ELR (cell line): ENCODE measurements at regions not wholly inside any gene's neighbourhood (a gene's known extent, or its start where the extent isn't known, plus 50 kb on each side); places are given as distances from the start of the nearest gene placed in this dataset.

Experiments used
- DNase-seq: peaks from one replicate; pipeline ENCODE4 v3.0.0-alpha.2; 2015; ENCODE audit warnings: low read depth

- DNase-seq: no peak
Observed at GRCh38 chr2:116645155-116645554, 1169.3 kb upstream of the DDX18 start.

GRCh38 chr2:116668691-116669090, 1145.8 kb upstream of the DDX18 start:
- no peak for DNase-seq

DNA sequence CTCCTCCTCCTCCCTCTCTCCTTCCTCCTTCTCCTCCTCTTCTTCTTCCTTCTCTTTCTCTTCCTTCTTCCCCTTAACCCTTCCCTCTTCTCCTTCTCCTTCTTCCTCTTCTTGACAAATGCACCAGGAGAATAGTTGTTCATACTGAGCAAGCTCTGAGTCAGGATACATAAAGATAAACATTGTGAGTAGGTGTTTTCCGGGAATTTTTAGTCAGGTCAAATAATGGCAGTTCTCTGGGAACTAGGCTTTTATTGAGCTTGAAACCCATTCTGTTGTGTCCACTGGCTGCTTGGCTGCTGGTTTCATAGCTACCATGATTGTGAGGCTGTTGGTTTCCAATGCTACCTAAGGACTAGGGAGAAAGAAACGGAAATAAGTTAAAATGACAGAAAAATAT, 1144.7 kb upstream of the DDX18 start:
- DNase-seq: no peak

- no peak for DNase-seq
Observed at GRCh38 chr2:116674188-116674587, 1140.3 kb upstream of the DDX18 start.

DNA sequence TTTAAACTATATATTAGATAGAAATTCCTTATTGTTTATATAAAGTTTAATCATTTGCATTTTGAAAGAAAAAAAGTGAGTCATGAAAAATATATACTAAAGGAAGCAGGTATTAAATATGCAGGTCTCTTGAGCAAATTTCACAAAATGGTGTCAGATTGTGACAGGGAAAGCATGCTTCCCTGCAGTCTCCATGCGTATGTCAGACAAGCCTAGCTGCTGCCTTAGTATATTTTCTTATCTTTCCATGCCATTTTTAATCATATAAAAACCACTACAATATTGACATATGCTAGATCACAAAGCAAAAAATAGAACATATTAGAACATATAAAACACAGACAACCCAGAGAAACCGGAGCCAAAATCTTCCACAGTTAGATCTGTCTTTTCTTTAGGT, 1137.7 kb upstream of the DDX18 start:
- no peak for DNase-seq

DNA sequence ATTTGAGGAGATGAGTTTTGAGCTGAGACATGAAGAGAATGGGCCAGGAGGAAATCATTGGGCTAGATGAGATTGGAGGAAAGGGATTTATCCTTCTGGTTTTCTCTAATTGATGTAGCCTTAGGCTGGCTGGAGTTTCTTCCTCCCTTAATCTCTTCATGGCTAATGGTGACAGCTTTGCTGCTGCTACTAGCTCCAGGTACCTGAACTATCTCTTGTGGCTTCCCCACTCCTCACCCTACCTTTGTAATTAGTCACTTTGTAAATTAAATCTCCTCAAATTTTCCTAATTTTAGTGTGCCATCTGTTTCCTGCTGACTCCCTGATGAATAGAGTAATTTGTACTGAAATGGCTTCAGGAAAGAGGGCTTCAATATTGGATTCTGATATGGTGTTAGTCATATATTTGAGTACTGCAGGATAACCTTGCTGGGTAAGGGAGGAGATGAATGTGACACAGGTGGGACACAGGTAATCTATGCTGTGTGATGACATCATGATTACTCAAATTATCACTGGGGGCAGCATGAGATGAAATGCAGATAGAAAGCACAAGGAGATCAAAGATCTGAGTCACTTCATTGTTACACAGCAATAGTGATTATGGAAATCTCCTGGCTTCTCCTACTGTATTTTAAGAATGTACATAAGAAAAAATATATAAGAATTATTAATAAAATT, 1134.1 kb upstream of the DDX18 start:
- no peak for DNase-seq

DNA sequence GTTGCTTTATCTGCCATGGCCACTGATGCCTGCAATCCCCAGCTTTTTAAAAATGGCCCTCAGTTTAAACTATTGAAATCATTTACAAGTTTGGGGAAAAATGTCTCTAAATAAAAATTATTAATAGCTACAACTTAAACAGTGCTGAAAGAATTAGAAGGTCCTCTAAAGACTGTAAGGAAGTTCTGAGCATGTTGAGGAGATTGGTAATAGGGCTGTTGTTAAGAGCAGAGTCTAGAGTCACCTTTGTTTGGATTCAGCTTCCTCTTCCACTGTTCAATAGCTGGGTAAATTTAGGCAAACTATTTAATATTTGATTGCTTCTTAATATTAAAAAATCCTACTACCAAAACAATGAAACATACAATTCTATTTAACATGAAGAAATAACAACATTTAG, 1127.1 kb upstream of the DDX18 start:
- no peak for DNase-seq

GRCh38 chr2:116692988-116693387, 1121.5 kb upstream of the DDX18 start:
- DNase-seq: no peak

DNA sequence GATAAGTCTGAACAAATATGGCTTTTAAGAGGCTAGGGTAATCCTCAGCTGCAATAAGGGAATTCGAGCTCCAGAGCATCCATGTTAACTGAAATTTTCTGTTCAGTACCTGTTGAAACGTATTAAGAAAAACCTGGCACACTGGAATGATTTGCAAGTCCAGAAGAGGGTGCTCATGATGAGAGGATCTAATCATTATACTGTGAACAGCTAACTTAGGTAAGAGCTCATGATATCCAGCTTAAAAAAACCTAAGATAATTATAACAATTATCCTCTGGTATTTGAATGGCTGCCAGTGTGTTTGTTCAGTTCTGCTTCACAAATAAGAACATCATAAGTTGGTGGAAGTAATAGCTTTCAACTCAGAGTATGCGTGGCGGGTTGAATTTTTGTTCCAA, 1118.3 kb upstream of the DDX18 start:
- peak; percentile 0 for DNase-seq

GRCh38 chr2:116696903-116697302, 1117.6 kb upstream of the DDX18 start:
- no peak for DNase-seq

GRCh38 chr2:116706396-116706795, 1108.1 kb upstream of the DDX18 start:
- DNase-seq: no peak

GRCh38 chr2:116716038-116716437, 1098.5 kb upstream of the DDX18 start:
- no peak for DNase-seq

GRCh38 chr2:116716444-116716843, 1098.0 kb upstream of the DDX18 start:
- no peak for DNase-seq

DNA sequence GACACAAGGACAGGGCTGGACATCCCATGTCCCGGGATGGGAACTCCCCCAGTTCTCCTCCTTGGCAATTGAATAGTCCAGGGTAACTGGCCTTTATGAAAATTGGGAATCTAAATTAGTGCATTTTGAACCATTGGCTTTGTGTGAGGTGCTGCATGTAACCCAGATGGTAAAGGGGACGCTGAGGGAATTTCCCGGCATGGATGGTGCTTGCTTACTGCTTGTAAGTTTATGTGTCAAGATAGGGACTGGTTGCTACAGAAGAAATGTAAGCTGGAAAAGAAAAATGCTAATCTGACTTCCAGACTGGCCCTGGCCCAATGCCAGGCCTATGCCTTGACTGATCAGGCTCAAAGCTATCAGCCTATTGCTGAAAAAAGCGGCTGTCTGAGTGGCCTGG, 1096.7 kb upstream of the DDX18 start:
- DNase-seq: no peak

GRCh38 chr2:116718451-116718850, 1096.0 kb upstream of the DDX18 start:
- no peak for DNase-seq

DNA sequence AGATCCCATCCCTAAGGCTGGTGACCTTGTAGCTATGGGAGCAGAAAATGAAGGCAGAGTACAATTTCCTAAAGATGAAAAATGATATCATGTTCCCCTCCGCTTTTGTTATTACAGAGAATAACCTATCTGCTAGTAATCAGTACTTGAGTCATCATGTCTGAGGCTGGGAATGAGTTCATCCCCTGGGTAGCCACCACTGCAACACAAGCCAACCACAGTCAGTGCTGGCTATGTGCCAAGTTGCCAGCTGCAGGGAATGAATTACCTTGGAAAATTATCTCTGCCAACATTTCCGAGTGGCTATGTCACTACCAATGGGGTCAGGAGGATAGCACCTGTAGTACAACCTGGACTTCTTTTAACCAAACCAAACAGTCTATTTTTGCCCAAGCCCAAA, 1094.7 kb upstream of the DDX18 start:
- peak; percentile 0 for DNase-seq

DNA sequence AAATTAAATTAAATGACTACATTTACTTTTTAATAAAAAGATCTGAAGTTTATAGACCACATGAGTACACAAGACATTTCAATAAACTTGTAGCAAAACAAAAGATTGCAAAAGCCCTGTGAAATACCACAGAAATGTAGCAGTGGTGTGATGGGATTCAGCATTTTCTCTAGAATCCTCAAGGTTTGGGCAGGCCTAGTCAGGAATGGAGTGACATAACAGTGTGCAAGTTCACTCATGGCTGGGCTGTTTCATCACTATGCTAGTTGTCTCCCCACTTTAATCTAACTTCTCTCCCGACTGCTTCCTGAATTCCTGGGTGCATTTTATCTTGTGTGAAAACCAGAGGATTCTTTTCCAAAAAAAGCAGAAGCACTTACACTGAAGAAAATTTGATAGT, 1089.9 kb upstream of the DDX18 start:
- DNase-seq: no peak

DNA sequence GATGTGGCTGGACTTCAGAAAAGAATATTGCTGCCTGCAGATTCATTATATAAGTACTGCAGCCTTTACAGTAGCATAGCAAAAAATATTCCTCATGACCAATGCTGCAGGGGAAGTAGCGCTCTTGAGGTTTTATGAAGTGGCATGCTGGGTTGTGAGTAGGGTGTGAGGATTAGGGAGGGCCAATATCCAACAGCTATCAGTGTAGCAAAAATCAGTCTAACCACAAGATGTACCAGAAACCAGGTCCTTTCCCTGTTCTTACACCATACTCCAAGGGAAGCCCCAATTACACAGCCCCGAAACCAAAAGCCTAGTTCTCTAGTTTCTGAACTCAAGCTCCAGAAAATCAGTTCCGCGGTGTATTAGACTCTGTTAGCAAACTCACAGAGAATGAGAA, 1082.2 kb upstream of the DDX18 start:
- no peak for DNase-seq

- no peak for DNase-seq
Observed at GRCh38 chr2:116733699-116734098, 1080.8 kb upstream of the DDX18 start.

GRCh38 chr2:116737951-116738350, 1076.5 kb upstream of the DDX18 start:
- DNase-seq: no peak

DNA sequence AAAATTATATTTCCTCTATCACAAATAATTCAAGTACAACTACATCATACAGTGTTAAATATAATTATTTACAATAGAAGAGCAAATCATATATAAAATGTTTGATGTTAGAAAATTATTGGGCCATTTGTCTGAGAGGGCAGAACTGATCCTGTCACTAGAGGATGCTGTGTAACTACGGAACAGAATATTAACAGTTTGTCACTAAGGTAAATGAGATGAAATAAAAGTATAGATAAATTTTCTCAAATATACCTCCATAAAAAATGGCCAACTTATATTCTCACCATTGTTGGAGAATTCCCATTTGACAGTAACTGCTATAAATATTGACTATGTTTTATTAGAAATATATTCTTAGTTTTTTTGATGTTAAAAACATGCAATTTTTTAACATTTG, 1067.4 kb upstream of the DDX18 start:
- DNase-seq: no peak

DNA sequence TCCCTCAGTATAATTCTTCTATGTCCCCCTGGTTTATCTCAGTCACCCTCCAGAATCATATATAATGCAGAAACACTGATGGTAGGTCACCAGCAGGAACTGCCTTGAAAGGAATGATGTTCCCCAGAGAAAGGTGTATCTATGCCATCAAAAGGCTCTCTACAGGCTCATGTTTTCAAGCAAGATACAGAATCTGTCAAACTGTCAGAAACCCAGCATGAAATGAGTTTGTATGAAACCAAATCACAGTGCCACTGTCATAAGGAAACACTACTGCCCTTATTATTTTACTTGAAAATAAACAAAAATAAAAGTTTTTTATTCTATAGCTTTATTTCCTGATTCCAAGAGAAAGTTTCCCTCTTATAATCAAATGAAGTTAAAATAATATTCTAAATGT, 1064.5 kb upstream of the DDX18 start:
- DNase-seq: no peak

GRCh38 chr2:116754381-116755101, 1060.0 kb upstream of the DDX18 start:
- no peak for DNase-seq

DNA sequence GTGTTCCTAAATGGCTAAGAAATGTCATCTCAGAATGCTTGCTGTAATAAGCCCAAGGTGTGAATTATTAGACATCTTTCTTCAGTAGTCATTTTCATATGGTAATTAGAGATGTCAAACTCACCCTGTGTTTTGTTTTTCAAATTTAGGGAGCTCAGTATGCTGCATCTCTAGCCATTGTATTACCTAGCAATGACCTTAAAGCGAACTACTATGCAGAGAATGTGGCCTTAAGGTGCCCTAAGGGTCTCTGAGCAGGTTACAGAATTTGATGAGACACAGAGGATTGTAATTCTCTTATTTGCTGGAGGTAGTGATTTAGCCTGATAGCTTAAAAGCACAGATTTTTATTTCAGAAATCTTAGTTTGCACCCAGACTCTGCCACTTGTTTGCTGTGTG, 1052.6 kb upstream of the DDX18 start:
- DNase-seq: no peak
